Osteoblast (primary cell): ENCODE measurements at regions not wholly inside any gene's neighbourhood (a gene's known extent, or its start where the extent isn't known, plus 50 kb on each side); places are given as distances from the start of the nearest gene placed in this dataset.

Source experiments
- DNase-seq: peaks from one replicate; pipeline ENCODE4 v3.0.0; 2011; ENCODE audit warnings: low spot score, mixed read lengths; ENCODE audit not compliant: insufficient read length; ENCODE audit errors: missing footprints
- H2AFZ ChIP-seq: 2 replicates; pipeline ENCODE4 v1.6.0; 2011; ENCODE audit warnings: mild to moderate bottlenecking, low read length
- H3K27ac ChIP-seq: 2 replicates; pipeline ENCODE4 v1.5.1; 2011; ENCODE audit warnings: mild to moderate bottlenecking, low read depth, low read length, moderate library complexity
- H3K27me3 ChIP-seq: 2 replicates; pipeline ENCODE4 v1.6.0; 2012; ENCODE audit warnings: mild to moderate bottlenecking, control low read depth, inconsistent platforms, low read length, moderate library complexity; ENCODE audit not compliant: insufficient read depth
- H3K36me3 ChIP-seq: 2 replicates; pipeline ENCODE4 v1.5.1; 2011; ENCODE audit warnings: mild to moderate bottlenecking, low read length, control low read depth, moderate library complexity; ENCODE audit not compliant: insufficient read depth
- H3K4me1 ChIP-seq: 2 replicates; pipeline ENCODE4 v1.5.1; 2011; ENCODE audit warnings: mild to moderate bottlenecking, low read length, control low read depth, moderate library complexity; ENCODE audit not compliant: insufficient read depth
- H3K4me2 ChIP-seq: 2 replicates; pipeline ENCODE4 v1.6.0; 2011; ENCODE audit warnings: mild to moderate bottlenecking, low read length; ENCODE audit not compliant: insufficient read depth
- H3K4me3 ChIP-seq: fragments of 200-600 bp; sonication (generic); 3 replicates; pipeline ENCODE4 v1.5.1; 2012; ENCODE audit warnings: mild to moderate bottlenecking, low read length, inconsistent platforms; ENCODE audit not compliant: insufficient read depth
- H3K79me2 ChIP-seq: 2 replicates; pipeline ENCODE4 v1.6.0; 2012; ENCODE audit warnings: mild to moderate bottlenecking, low read length, control low read depth, inconsistent platforms; ENCODE audit not compliant: insufficient read depth
- H3K9me3 ChIP-seq: 2 replicates; pipeline ENCODE4 v1.5.1; 2011; ENCODE audit warnings: low read depth, low read length, control low read depth
- H4K20me1 ChIP-seq: 2 replicates; pipeline ENCODE4 v1.6.0; 2012; ENCODE audit warnings: mild to moderate bottlenecking, low read length, control low read depth; ENCODE audit not compliant: insufficient read depth
- CTCF ChIP-seq: IDR thresholded peaks from 2 replicates; pipeline ENCODE4 v1.5.1; 2011; ENCODE audit warnings: mild to moderate bottlenecking, low read depth, low read length, moderate library complexity; ENCODE audit errors: extremely low read depth

GRCh38 chr5:124870070-124870469, 123.6 kb upstream of the ZNF608 start:
- peaks cover 17% of the 10 kb centered on the region for H3K4me1 ChIP-seq
- no peaks in the 10 kb centered on the region for H3K36me3 ChIP-seq
- no peak overlapping the region for H3K4me3 ChIP-seq
- no peak overlapping the region for H2AFZ ChIP-seq
- no peaks in the 10 kb centered on the region for H4K20me1 ChIP-seq
- no peaks in the 10 kb centered on the region for H3K27me3 ChIP-seq
- H3K4me2 ChIP-seq, result no peak overlapping the region
- no peak for TF ChIP-seq CTCF
- DNase-seq, result no peak
- H3K79me2 ChIP-seq, result no peaks in the 10 kb centered on the region
- H3K9me3 ChIP-seq, result no peaks in the 10 kb centered on the region
- H3K27ac ChIP-seq, result no peak overlapping the region

GRCh38 chr5:124871303-124871702, 124.9 kb upstream of the ZNF608 start:
- no peaks in the 10 kb centered on the region for H4K20me1 ChIP-seq
- H3K36me3 ChIP-seq, result no peaks in the 10 kb centered on the region
- no peaks in the 10 kb centered on the region for H3K27me3 ChIP-seq
- H3K4me2 ChIP-seq, result no peak overlapping the region
- H3K9me3 ChIP-seq, result no peaks in the 10 kb centered on the region
- H3K4me1 ChIP-seq, result peaks cover 17% of the 10 kb centered on the region
- no peak for TF ChIP-seq CTCF
- H2AFZ ChIP-seq, result no peak overlapping the region
- DNase-seq, result no peak
- H3K27ac ChIP-seq, result no peak overlapping the region
- no peaks in the 10 kb centered on the region for H3K79me2 ChIP-seq
- no peak overlapping the region for H3K4me3 ChIP-seq

GRCh38 chr5:124872086-124872485, 125.6 kb upstream of the ZNF608 start:
- H3K4me1 ChIP-seq, result peaks cover 10% of the 10 kb centered on the region
- H4K20me1 ChIP-seq, result no peaks in the 10 kb centered on the region
- no peak overlapping the region for H3K4me3 ChIP-seq
- no peak overlapping the region for H3K27ac ChIP-seq
- no peaks in the 10 kb centered on the region for H3K27me3 ChIP-seq
- DNase-seq, result no peak
- no peak overlapping the region for H2AFZ ChIP-seq
- no peak for TF ChIP-seq CTCF
- no peak overlapping the region for H3K4me2 ChIP-seq
- H3K9me3 ChIP-seq, result no peaks in the 10 kb centered on the region
- H3K36me3 ChIP-seq, result no peaks in the 10 kb centered on the region
- no peaks in the 10 kb centered on the region for H3K79me2 ChIP-seq

GRCh38 chr5:124872615-124873014, 126.2 kb upstream of the ZNF608 start:
- Histone ChIP-seq H3K4me3 (no peak overlapping the region), H3K27ac (no peak overlapping the region), H3K36me3 (no peaks in the 10 kb centered on the region), H3K4me2 (no peak overlapping the region), H4K20me1 (no peaks in the 10 kb centered on the region), H3K9me3 (no peaks in the 10 kb centered on the region), H2AFZ (no peak overlapping the region), H3K27me3 (no peaks in the 10 kb centered on the region), H3K4me1 (peaks cover 7% of the 10 kb centered on the region), H3K79me2 (no peaks in the 10 kb centered on the region)
- no peak for TF ChIP-seq CTCF
- no peak for DNase-seq
